Stimulated activated CD8-positive, alpha-beta memory T cell treated with anti-CD3 and anti-CD28 coated beads, Interleukin-12 subunit alpha, Interleukin-12 subunit beta, amount 100 ng/mL, for 1 hour (primary cell): ENCODE measurements at regions not wholly inside any gene's neighbourhood (a gene's known extent, or its start where the extent isn't known, plus 50 kb on each side); places are given as distances from the start of the nearest gene placed in this dataset.

ENCODE experiments used
- DNase-seq: peaks from one replicate; pipeline ENCODE4 v3.0.0-alpha.2; 2020; ENCODE audit warnings: low read depth

GRCh38 chr15:39313467-39313866 is 267.4 kb upstream of the THBS1 start:
- DNase-seq: no peak

GRCh38 chr15:39313881-39314280 is 267.0 kb upstream of the THBS1 start:
- DNase-seq: no peak

- DNase-seq: no peak
Measured at GRCh38 chr15:39315206-39315850, 265.6 kb upstream of the THBS1 start.

- DNase-seq: no peak
Measured at GRCh38 chr15:39317225-39317624, 263.7 kb upstream of the THBS1 start.

- DNase-seq: no peak
Measured at GRCh38 chr15:39318231-39318630, 262.6 kb upstream of the THBS1 start.

GRCh38 chr15:39320355-39320754 is 260.5 kb upstream of the THBS1 start:
- no peak for DNase-seq

GRCh38 chr15:39320886-39321285 is 260.0 kb upstream of the THBS1 start:
- DNase-seq: no peak

- DNase-seq: no peak
Measured at GRCh38 chr15:39321977-39322376, 258.9 kb upstream of the THBS1 start.

- no peak for DNase-seq
Measured at GRCh38 chr15:39323157-39323556, 257.7 kb upstream of the THBS1 start.

GRCh38 chr15:39323706-39324105 is 257.2 kb upstream of the THBS1 start:
- no peak for DNase-seq

GRCh38 chr15:39326306-39326975 is 254.4 kb upstream of the THBS1 start:
- DNase-seq: no peak

GRCh38 chr15:39327005-39327730 is 253.7 kb upstream of the THBS1 start:
- no peak for DNase-seq

GRCh38 chr15:39330061-39330460 is 250.8 kb upstream of the THBS1 start:
- no peak for DNase-seq

- no peak for DNase-seq
Measured at GRCh38 chr15:39331584-39331983, 249.3 kb upstream of the THBS1 start.

- DNase-seq: no peak
Measured at GRCh38 chr15:39332846-39333245, 248.0 kb upstream of the THBS1 start.

GRCh38 chr15:39333393-39333792 is 247.5 kb upstream of the THBS1 start:
- no peak for DNase-seq

GRCh38 chr15:39333896-39334295 is 247.0 kb upstream of the THBS1 start:
- DNase-seq: no peak

- DNase-seq: no peak
Measured at GRCh38 chr15:39336926-39337325, 244.0 kb upstream of the THBS1 start.

GRCh38 chr15:39338251-39338650 is 242.6 kb upstream of the THBS1 start:
- DNase-seq: no peak

GRCh38 chr15:39340903-39341645 is 239.8 kb upstream of the THBS1 start:
- no peak for DNase-seq

- no peak for DNase-seq
Measured at GRCh38 chr15:39344662-39345141, 236.2 kb upstream of the THBS1 start.

- DNase-seq: no peak
Measured at GRCh38 chr15:39345176-39345575, 235.7 kb upstream of the THBS1 start.
